GM23248 (cell line): ENCODE measurements at regions not wholly inside any gene's neighbourhood (a gene's known extent, or its start where the extent isn't known, plus 50 kb on each side); places are given as distances from the start of the nearest gene placed in this dataset.

Experiments
- EZH2 ChIP-seq: fragments of 200-600 bp; sonication (generic); IDR thresholded peaks from 2 replicates; pipeline ENCODE4 v1.6.1; 2018; ENCODE audit warnings: antibody characterized with exemption, mild to moderate bottlenecking; ENCODE audit not compliant: insufficient read depth, poor library complexity, severe bottlenecking
- EZH2phosphoT487 ChIP-seq: fragments of 200-600 bp; sonication (generic); IDR thresholded peaks from 2 replicates; pipeline ENCODE4 v1.6.1; 2018; ENCODE audit warnings: antibody characterized with exemption, moderate library complexity, mild to moderate bottlenecking, low read depth; ENCODE audit not compliant: insufficient read depth

- TF ChIP-seq EZH2 (no peak), EZH2phosphoT487 (no peak)
Measured at GRCh38 chr14:38127356-38127755, 80.3 kb upstream of the SSTR1 start.
